Erythroblast (primary cell): ENCODE measurements at regions not wholly inside any gene's neighbourhood (a gene's known extent, or its start where the extent isn't known, plus 50 kb on each side); places are given as distances from the start of the nearest gene placed in this dataset.

Source experiments
- GATA1 ChIP-seq: IDR thresholded peaks from 2 replicates; pipeline ENCODE4 v1.6.1; 2011; ENCODE audit warnings: low read depth, mild to moderate bottlenecking, control low read depth, low read length, moderate library complexity
- POLR2A ChIP-seq: IDR thresholded peaks from 2 replicates; pipeline ENCODE4 v1.6.1; 2011; ENCODE audit warnings: mild to moderate bottlenecking, low read length

GRCh38 chr7:82506702-82507101 lies 63.1 kb upstream of the CACNA2D1 start:
- no peak for TF ChIP-seq POLR2A
- TF ChIP-seq GATA1, result no peak
